LNCAP (cell line): ENCODE measurements at regions not wholly inside any gene's neighbourhood (a gene's known extent, or its start where the extent isn't known, plus 50 kb on each side); places are given as distances from the start of the nearest gene placed in this dataset.

ENCODE experiments used
- CTCF ChIP-seq: fragments of 450-650 bp; IDR thresholded peaks from 2 replicates; pipeline ENCODE4 v1.5.1; 2017; ENCODE audit warnings: mild to moderate bottlenecking

- TF ChIP-seq CTCF = no peak
Observed at GRCh38 chr1:244180256-244180655, 129.2 kb downstream of the ZBTB18 start.

GRCh38 chr1:244181867-244182266 lies 130.8 kb downstream of the ZBTB18 start:
- TF ChIP-seq CTCF = no peak

GRCh38 chr1:244183037-244183436 lies 132.0 kb downstream of the ZBTB18 start:
- TF ChIP-seq CTCF = no peak

GRCh38 chr1:244186372-244186771 lies 135.3 kb downstream of the ZBTB18 start:
- TF ChIP-seq CTCF = no peak

- TF ChIP-seq CTCF = no peak
Observed at GRCh38 chr1:244187310-244187709, 136.2 kb downstream of the ZBTB18 start.

- TF ChIP-seq CTCF = no peak
Observed at GRCh38 chr1:244191581-244191980, 140.5 kb downstream of the ZBTB18 start.

- TF ChIP-seq CTCF = no peak
Observed at GRCh38 chr1:244192325-244192724, 141.2 kb downstream of the ZBTB18 start.

GRCh38 chr1:244196571-244197285 lies 145.6 kb downstream of the ZBTB18 start:
- no peak for TF ChIP-seq CTCF
